K562 (cell line): ENCODE measurements at regions not wholly inside any gene's neighbourhood (a gene's known extent, or its start where the extent isn't known, plus 50 kb on each side); places are given as distances from the start of the nearest gene placed in this dataset.

ENCODE experiments used
- ATAC-seq: fragments of 200-7000 bp; cut with Tn5 transposase; 3 replicates; pipeline ENCODE4 v1.9.1; 2020; ENCODE audit warnings: moderate library complexity
- BruUV-seq: library from RNA; stranded (reverse); fragments of 400-500 nt; replicated peaks from 2 replicates; lab custom pipeline; 2021; lab: Mats Ljungman, UMichigan
- CTCF ChIA-PET: fragments of 300-600 bp; formaldehyde crosslinking; extraction: SDS; loops from one replicate; lab custom pipeline; 2021; ENCODE audit warnings: low intra/inter-chr PET ratio; lab: Yijun Ruan, JAX
- POLR2A ChIA-PET: fragments of 300-600, 350-650 bp; sonication (Branson Sonifier 250); formaldehyde crosslinking; extraction: SDS; loops from one replicate; lab custom pipeline; 2021; ENCODE audit warnings: antibody characterized with exemption, inconsistent platforms; lab: Yijun Ruan, JAX
- DNase-seq, 4 experiments: peaks; one replicate each; pipeline versions ENCODE4 v3.0.0 to v3.0.0-alpha.2; 2011 to 2018; ENCODE audit warnings: low spot score in 3 of 4, mixed read lengths in 3 of 4; ENCODE audit errors: extremely low read depth in 1 of 4
- FAIRE-seq: peaks from 2 replicates; lab custom pipeline; 2011; peaks lifted over from hg19 to GRCh38; lab: Jason Lieb, UNC
- H2AFZ ChIP-seq: 2 replicates; pipeline ENCODE4 v1.6.0; 2011; ENCODE audit warnings: low read depth, low read length, control low read depth, inconsistent platforms
- H3K27ac ChIP-seq: fragments of 200-600 bp; 3 replicates; pipeline ENCODE4 v1.8.0; 2011; ENCODE audit warnings: low read depth, mild to moderate bottlenecking, control low read depth, inconsistent platforms, low read length, moderate library complexity, mixed read lengths; ENCODE audit errors: extremely low read depth
- H3K27me3 ChIP-seq, 2 experiments: fragments of 300-600 bp in 1 of 2; 2 replicates in 1 of 2; 3 replicates in 1 of 2; pipeline versions ENCODE4 v1.6.0 to v1.8.0; 2011; ENCODE audit warnings: inconsistent platforms in 2 of 2, low read length in 2 of 2, mild to moderate bottlenecking in 1 of 2, mixed read lengths in 1 of 2, moderate library complexity in 1 of 2; ENCODE audit not compliant: control insufficient read depth in 2 of 2, insufficient read depth in 2 of 2
- H3K36me3 ChIP-seq: fragments of 300-600 bp; 3 replicates; pipeline ENCODE4 v1.8.0; 2011; ENCODE audit warnings: mild to moderate bottlenecking, low read length, inconsistent platforms; ENCODE audit not compliant: control insufficient read depth, insufficient read depth
- H3K4me1 ChIP-seq, 2 experiments: fragments of 200-600 bp in 1 of 2; replicated peaks in 1 of 2; 2 replicates in 1 of 2; 3 replicates in 1 of 2; pipeline versions ENCODE4 v1.5.1 to v1.8.0; 2011; ENCODE audit warnings: inconsistent platforms in 2 of 2, low read length in 2 of 2, mild to moderate bottlenecking in 1 of 2, mixed read lengths in 1 of 2, moderate library complexity in 1 of 2; ENCODE audit not compliant: control insufficient read depth in 2 of 2, insufficient read depth in 2 of 2
- H3K4me2 ChIP-seq: 2 replicates; pipeline ENCODE4 v1.6.1; 2011; ENCODE audit warnings: low read length, control low read depth, inconsistent platforms, mixed read lengths; ENCODE audit not compliant: insufficient read depth
- H3K4me3 ChIP-seq: fragments of 200-600 bp; sonication (generic), shearing (Covaris generic); 2 replicates; pipeline ENCODE4 v1.5.1; 2016; ENCODE audit warnings: control low read depth, inconsistent platforms
- H3K79me2 ChIP-seq: fragments of 200-600 bp; 3 replicates; pipeline ENCODE4 v1.8.0; 2011; ENCODE audit warnings: low read length, inconsistent platforms; ENCODE audit not compliant: control insufficient read depth, insufficient read depth
- H3K9ac ChIP-seq, 2 experiments: 2 replicates each; pipeline versions ENCODE4 v1.6.0 to v1.6.1; 2011; ENCODE audit warnings: low read depth in 2 of 2, low read length in 2 of 2, control low read depth in 1 of 2, inconsistent platforms in 1 of 2, mild to moderate bottlenecking in 1 of 2, mixed read lengths in 1 of 2; ENCODE audit not compliant: insufficient read depth in 1 of 2
- H3K9me1 ChIP-seq: one replicate; pipeline ENCODE4 v1.6.0; 2011; ENCODE audit warnings: inconsistent platforms, mild to moderate bottlenecking, low read length, moderate library complexity; ENCODE audit not compliant: control insufficient read depth, insufficient read depth
- H3K9me3 ChIP-seq: replicated peaks from 2 replicates; pipeline ENCODE4 v1.5.1; 2011; ENCODE audit warnings: low read depth, low read length, inconsistent platforms; ENCODE audit not compliant: control insufficient read depth, insufficient read depth
- H4K20me1 ChIP-seq: replicated peaks from 2 replicates; pipeline ENCODE4 v1.6.1; 2011; ENCODE audit warnings: low read length, inconsistent platforms, mixed read lengths; ENCODE audit not compliant: control insufficient read depth, insufficient read depth
- CBX5 ChIP-seq: IDR thresholded peaks from 2 replicates; pipeline ENCODE4 v1.6.1; 2014; ENCODE audit warnings: low read depth, borderline replicate concordance
- CEBPZ ChIP-seq: fragments of 150-350 bp; IDR thresholded peaks from 2 replicates; pipeline ENCODE4 v1.6.1; 2014; ENCODE audit warnings: low read depth, mild to moderate bottlenecking, low read length, borderline replicate concordance
- HDAC1 ChIP-seq, 2 experiments: fragments of 450-650 bp; IDR thresholded peaks; 2 replicates each; pipeline ENCODE4 v1.6.1; 2016 to 2017; ENCODE audit warnings: inconsistent platforms in 1 of 2, mild to moderate bottlenecking in 1 of 2, moderate library complexity in 1 of 2
- PBX2 ChIP-seq, 2 experiments: IDR thresholded peaks in 1 of 2; conservative IDR thresholded peaks in 1 of 2; 2 replicates each; pipeline ENCODE4 v1.6.1; 2016; ENCODE audit warnings: low read depth in 2 of 2, mild to moderate bottlenecking in 1 of 2, missing compliant biosample characterization in 1 of 2, missing genetic modification characterization in 1 of 2, moderate library complexity in 1 of 2
- PHB2 ChIP-seq: fragments of 450-650 bp; IDR thresholded peaks from 2 replicates; pipeline ENCODE4 v1.6.1; 2017; ENCODE audit warnings: low read depth
- RHOXF2B ChIP-seq: fragments of 250-450 bp; sonication (Bioruptor Pico); conservative IDR thresholded peaks from 2 replicates; pipeline ENCODE4 v1.5.1; 2021
- TFE3 ChIP-seq: fragments of 450-650 bp; formaldehyde crosslinking; IDR thresholded peaks from 2 replicates; pipeline ENCODE4 v1.4.0; 2020; ENCODE audit warnings: mild to moderate bottlenecking, mixed read lengths
- ZNF717 ChIP-seq: fragments of 250-450 bp; sonication (Bioruptor Pico); IDR thresholded peaks from 2 replicates; pipeline ENCODE4 v1.5.0; 2021
- ZNF766 ChIP-seq: fragments of 200-800 bp; sonication (Bioruptor generic); conservative IDR thresholded peaks from 2 replicates; pipeline ENCODE4 v1.6.1; 2016; ENCODE audit warnings: missing genetic modification characterization, missing compliant biosample characterization
- WGBS: fragments of 100-300 bp; shearing (Covaris generic); methylation state at CpG from one replicate; pipeline ENCODE4 v1.1.6; 2016; ENCODE audit warnings: low coverage, mixed read lengths; ENCODE audit not compliant: insufficient coverage; ENCODE audit errors: missing lambda C conversion rate; 5-methylcytosine and 5-hydroxymethylcytosine counted together
- in situ Hi-C: fragments of 300-500 bp; cut with MboI; formaldehyde crosslinking; loops from 4 replicates; pipeline ENCODE4 v1.15.0; 2018; ENCODE audit warnings: inconsistent platforms, mixed read lengths
- intact Hi-C: fragments of 100-400 bp; cut with micrococcal nuclease; formaldehyde crosslinking; loops from 2 replicates; pipeline ENCODE4 v1.14.2; 2022

- no peak overlapping the region for H3K4me3 ChIP-seq
- H2AFZ ChIP-seq = no peak overlapping the region
- FAIRE-seq = no peak
- POLR2A ChIA-PET = no interaction called here
- intact Hi-C loops = no loop called here
- no peaks in the 10 kb centered on the region for H3K36me3 ChIP-seq
- H3K79me2 ChIP-seq = no peaks in the 10 kb centered on the region
- H3K27ac ChIP-seq = no peak overlapping the region
- 0% methylated on average over 2 of the region's 2 CpGs for WGBS
- no peaks in the 10 kb centered on the region for H3K27me3 ChIP-seq
- no peak overlapping the region for H3K4me2 ChIP-seq
- DNase-seq = no peak
- TF ChIP-seq RHOXF2B (CRISPR knock-in tag) = no peak
- no peak for TF ChIP-seq HDAC1 (IDR thresholded peaks at IDR 0.05)
- TF ChIP-seq ZNF717 (CRISPR knock-in tag) = no peak
- TF ChIP-seq ZNF766 (CRISPR knock-in tag) = no peak
- no peak for TF ChIP-seq TFE3 (CRISPR knock-in tag)
- TF ChIP-seq PHB2 = no peak
- no peak for TF ChIP-seq CBX5
- no peak for TF ChIP-seq CEBPZ
- TF ChIP-seq PBX2 (CRISPR knock-in tag; IDR thresholded peaks at IDR 0.05; ENCODE audit: low read depth) = no peak
- no peak for TF ChIP-seq PBX2 (tag; conservative IDR thresholded peaks at IDR 0.05; ENCODE audit: low read depth)
- H3K9ac ChIP-seq = no peak overlapping the region
- H4K20me1 ChIP-seq = no peaks in the 10 kb centered on the region
- in situ Hi-C loops = no loop called here
- CTCF ChIA-PET = no interaction called here
- no peaks in the 10 kb centered on the region for H3K9me1 ChIP-seq
- BruUV-seq = no TSS peak
- ATAC-seq = no peak
- no peaks in the 10 kb centered on the region for H3K4me1 ChIP-seq
- H3K9me3 ChIP-seq = no peaks in the 10 kb centered on the region
Observed at GRCh38 chr5:41600731-41601130, 90.3 kb upstream of the PLCXD3 start.
